Adipose tissue (tissue), 3 donors: ENCODE measurements at regions not wholly inside any gene's neighbourhood (a gene's known extent, or its start where the extent isn't known, plus 50 kb on each side); places are given as distances from the start of the nearest gene placed in this dataset.

Experiments
- H3K27ac ChIP-seq: one replicate; pipeline ENCODE4 v1.5.1; 2013; ENCODE audit warnings: low read depth, low read length
- WGBS, 3 donors: extraction: QIAGEN DNeasy Blood & Tissue Kit; methylation state at CpG; one replicate each; pipeline ENCODE4 v1.1.7; 2013; 5-methylcytosine and 5-hydroxymethylcytosine counted together
- donor health status: healthy with polysubstance abuse.
- donor health status: Bipolar disorder and iron deficiency.
- donor health status: healthy.

DNA sequence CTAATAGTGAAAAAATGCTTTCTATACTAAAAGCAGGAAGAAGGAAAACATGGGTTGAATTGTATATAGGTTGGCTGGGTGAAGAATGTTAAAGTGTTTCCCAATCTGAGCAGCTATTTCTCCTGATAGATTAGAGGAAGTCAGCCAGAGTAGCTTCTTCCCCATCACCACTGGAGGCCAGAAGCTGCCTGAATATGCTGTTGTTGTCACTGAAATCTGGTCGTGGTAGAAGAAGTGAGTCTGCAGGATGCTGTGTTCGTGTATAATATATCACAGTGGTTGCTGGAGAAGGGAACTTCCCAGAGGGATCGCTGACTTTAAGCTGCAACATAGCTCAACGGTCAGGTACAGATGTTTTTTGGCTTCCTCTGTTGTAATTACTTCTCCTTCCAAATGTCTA, 247.5 kb upstream of the LRATD1 start:
- H3K27ac ChIP-seq, result no peak overlapping the region
- 22 to 42% (median 24%) methylated on average over 4 of the region's 4 CpGs for WGBS, 3 donors

- 73 to 81% (median 77%) methylated on average over 4 of the region's 4 CpGs for WGBS, 3 donors
- H3K27ac ChIP-seq, result no peak overlapping the region
Measured at GRCh38 chr2:14387332-14387731, 245.2 kb upstream of the LRATD1 start.

- 82 to 90% (median 83%) methylated on average over 2 of the region's 2 CpGs for whole genome bisulfite sequencing, 3 donors
- H3K27ac ChIP-seq, result no peak overlapping the region
Measured at GRCh38 chr2:14388724-14389123, 243.8 kb upstream of the LRATD1 start.

- 70 to 79% (median 74%) methylated on average over 3 of the region's 3 CpGs for WGBS, 3 donors
- no peak overlapping the region for H3K27ac ChIP-seq
Measured at GRCh38 chr2:14396533-14397083, 235.9 kb upstream of the LRATD1 start.

DNA sequence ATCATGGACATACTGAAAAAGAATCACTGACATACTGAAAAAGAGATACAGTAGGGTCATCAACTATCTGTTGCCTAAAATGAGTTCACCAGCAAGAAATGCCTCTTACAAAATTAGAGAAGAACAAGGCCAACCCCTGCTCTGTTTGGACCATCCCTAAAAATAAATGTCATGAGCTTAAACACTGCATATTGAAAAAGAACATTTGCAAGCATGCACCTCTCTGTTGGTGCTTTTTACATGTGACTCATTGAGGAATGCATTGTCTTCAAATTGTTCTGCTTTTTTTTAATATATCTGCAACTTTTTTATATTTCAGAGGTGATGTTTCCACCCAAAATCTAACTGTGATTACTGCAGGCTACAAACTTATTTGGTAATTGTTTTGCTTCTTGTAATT, 233.9 kb upstream of the LRATD1 start:
- H3K27ac ChIP-seq, result no peak overlapping the region

GRCh38 chr2:14401873-14402272, 230.6 kb upstream of the LRATD1 start:
- no peak overlapping the region for H3K27ac ChIP-seq
- WGBS, 3 donors, result 19 to 29% (median 24%) methylated on average over 4 of the region's 4 CpGs

DNA sequence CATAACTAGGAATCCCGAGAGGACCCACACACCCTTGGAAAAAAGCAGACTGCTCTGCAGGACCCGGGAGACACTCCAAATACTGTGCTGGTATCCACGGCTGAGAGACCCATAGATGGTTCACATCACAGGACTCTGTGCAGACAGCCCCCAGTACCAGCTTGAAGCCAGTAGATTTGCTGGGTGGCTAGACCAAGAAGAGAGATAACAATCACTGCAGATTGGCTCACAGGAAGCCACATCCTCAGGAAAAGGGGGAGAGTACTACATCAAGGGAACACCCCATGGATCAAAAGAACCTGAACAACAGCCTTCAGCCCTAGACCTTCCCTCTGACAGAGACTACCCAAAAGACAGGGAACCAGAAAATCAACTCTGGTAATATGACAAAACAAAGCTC, 223.8 kb upstream of the LRATD1 start:
- WGBS, 3 donors, result 73 to 85% (median 79%) methylated on average over 3 of the region's 3 CpGs
- H3K27ac ChIP-seq, result no peak overlapping the region

DNA sequence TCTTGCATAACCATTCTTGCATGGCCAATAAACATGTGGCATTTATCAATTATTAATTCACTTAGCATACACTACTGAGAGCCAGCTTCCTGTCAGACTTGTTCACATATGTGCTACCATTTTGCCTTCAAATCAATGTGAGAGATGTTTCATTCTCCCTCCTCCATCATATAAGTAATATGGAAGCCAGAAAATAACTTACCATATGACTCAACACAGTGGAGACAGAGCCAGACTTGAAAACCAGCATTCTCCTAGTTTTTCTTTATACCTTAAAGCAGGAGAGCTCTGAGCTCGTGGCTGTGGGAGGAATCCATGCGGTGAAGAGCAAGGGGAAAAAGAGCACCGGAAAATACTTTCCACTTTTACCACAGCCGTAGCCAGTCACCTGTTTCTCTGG, 215.0 kb upstream of the LRATD1 start:
- no peak overlapping the region for H3K27ac ChIP-seq
- WGBS, 3 donors, result 55 to 86% (median 80%) methylated on average over 4 of the region's 4 CpGs

GRCh38 chr2:14418115-14418514, 214.4 kb upstream of the LRATD1 start:
- no peak overlapping the region for H3K27ac ChIP-seq

DNA sequence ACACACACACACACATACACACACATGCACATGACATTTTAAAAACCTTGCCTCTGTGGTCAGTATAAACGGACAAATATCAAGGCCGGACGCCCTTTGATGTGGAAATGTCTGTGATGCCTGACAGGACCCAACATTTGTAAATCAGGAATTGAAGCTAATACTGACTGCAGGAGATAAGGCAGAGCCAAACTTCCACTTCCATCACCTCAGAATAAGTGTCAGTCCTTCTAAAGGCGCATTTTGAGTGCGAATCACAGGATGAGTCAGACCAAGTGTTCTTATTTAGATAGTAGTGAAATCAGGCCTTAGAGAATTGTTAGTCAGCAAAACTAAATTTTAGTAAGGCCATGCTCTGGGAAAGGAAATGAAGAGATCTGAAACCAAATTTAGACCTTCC, 211.7 kb upstream of the LRATD1 start:
- H3K27ac ChIP-seq, result no peak overlapping the region
- 75 to 84% (median 82%) methylated on average over 5 of the region's 5 CpGs for WGBS, 3 donors

DNA sequence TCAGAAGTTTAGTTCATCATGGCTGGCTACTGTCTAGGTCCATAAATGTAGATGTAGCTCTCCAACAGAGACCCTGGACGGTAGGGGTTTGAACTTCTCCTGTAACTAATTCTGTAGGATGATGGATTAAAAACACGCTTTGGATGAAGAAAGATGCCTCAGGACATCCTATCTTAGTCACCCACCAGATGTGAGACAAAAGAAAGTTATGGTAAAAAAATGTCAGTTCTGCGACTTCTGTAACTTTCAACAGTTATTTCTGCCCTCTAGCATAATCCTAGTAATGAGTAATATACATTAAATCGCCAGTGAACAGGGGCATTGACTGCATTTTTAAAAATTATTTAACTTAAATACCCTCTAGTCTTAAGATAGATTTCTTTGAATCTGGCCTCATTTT, 210.1 kb upstream of the LRATD1 start:
- WGBS, 3 donors, result 73 to 84% (median 76%) methylated on average over 4 of the region's 4 CpGs
- no peak overlapping the region for H3K27ac ChIP-seq

DNA sequence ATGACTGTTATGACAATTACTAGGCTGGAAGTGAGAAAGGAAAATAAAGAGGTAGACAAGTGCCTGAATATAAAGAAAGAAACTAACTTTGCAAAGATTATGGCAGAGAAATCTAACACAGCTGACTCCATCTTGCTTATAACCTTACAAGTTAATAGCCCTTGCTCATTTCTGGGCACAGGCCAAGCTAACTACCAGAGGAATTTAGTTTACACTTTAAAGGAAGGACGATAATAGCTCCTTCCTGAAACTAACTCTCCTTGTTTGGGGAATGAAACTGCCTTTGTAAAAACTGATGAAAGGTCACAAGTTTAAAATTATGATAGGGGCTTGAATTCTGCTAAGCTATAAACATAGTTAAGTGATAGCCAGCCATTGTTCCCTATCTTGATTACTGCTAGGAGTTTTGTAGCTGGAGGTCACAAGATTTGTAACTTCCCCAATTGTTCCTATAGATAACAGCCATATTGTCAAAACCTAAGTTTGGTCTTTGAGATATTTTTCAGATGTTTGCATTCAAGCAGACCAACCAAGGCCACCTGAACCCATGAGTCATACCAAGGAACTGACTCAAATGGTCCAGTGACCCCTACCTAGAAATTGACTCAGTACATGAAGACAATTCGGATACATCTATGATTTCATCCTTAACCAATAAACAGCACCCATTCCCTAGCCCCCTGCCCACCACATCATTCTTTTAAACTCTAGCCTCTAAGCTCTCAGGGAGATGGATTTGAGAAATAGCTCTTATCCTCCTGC, 209.2 kb upstream of the LRATD1 start:
- no peak overlapping the region for H3K27ac ChIP-seq
- WGBS, 3 donors, result 50 to 57% (median 53%) methylated on average over 2 of the region's 2 CpGs

- 63 to 84% (median 77%) methylated on average over 5 of the region's 5 CpGs for WGBS, 3 donors
Measured at GRCh38 chr2:14424478-14425390, 207.8 kb upstream of the LRATD1 start.

DNA sequence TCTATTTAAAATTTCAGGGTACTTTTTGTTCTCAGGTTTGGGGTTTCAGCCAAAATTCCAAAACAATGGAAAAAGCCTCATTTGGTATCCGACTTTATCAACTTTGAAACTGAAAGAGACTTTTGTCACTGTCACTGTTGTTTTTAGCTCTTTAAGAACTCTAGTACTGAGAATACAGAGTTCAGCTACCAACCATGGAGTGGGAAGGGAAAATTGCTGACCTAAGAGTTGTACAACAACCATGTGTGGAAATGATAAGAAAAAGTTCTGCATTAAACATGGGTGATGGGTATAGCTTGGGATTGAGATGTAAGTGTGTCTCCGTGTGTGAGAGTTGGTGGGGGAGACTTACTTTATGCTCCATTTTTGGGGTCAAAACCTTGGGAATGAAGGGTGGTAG, 206.6 kb upstream of the LRATD1 start:
- 86 to 89% (median 86%) methylated on average over 2 of the region's 2 CpGs for WGBS, 3 donors

More at GRCh38 chr2:14424478-14425390, 207.8 kb upstream of the LRATD1 start:
- H3K27ac ChIP-seq, result no peak overlapping the region

GRCh38 chr2:14428056-14428455, 204.5 kb upstream of the LRATD1 start:
- 7 to 27% (median 19%) methylated on average over 2 of the region's 2 CpGs for WGBS, 3 donors
- H3K27ac ChIP-seq, result no peak overlapping the region

More for the DNA sequence above, 206.6 kb upstream of the LRATD1 start:
- no peak overlapping the region for H3K27ac ChIP-seq

DNA sequence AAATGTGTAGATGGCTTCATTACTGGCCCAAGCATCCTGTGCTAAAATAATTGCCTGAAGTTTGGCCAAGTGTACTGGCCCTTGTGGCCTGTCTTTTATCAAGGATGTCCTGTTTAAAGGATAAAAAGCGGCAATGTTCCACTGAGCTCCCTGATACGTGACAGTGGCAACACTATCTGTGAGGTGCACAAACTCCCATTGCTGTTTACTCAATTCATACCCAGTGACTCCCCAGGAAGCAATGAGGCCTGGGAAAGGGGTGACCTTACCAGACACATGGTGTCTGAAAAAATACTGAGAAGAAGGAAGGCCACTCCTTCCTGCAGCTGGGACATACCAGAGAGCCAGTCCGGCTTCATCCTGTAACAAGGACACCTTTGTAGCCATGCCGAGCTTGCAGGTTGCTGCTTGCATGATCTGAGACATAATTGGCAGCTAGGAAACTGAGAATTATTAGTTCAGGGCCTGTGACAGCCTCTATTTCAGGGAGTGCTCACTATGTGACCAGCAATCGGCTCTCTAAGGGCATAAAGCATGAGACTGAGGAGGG, 198.5 kb upstream of the LRATD1 start:
- H3K27ac ChIP-seq, result no peak overlapping the region
- 68 to 82% (median 76%) methylated on average over 5 of the region's 5 CpGs for WGBS, 3 donors

GRCh38 chr2:14445670-14446069, 186.8 kb upstream of the LRATD1 start:
- no peak overlapping the region for H3K27ac ChIP-seq

GRCh38 chr2:14448340-14448739, 184.2 kb upstream of the LRATD1 start:
- H3K27ac ChIP-seq, result no peak overlapping the region
- 67 to 84% (median 72%) methylated on average over 1 of the region's 1 CpG for WGBS, 3 donors

DNA sequence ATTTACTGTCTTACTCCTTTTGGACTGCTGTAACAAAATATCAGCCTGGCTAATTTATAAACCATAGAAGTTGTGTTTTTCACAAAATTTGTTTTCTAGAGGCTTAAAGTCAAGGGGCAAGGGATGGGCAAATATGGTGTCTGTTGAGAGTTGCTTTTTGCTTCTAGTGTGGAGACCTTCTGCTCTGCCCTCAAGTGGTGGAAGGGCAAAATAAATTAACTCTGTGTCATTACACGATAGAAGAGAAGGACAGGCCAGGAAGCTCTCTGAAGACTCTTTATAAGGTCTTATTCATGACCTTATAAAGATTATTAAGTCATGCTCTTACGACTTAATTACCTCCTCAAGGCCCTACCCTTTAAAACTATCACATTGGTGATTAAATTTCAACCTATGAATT, 181.2 kb upstream of the LRATD1 start:
- H3K27ac ChIP-seq, result no peak overlapping the region
- WGBS, 3 donors, result 65 to 72% (median 69%) methylated on average over 2 of the region's 2 CpGs
